Fibroblast of gingiva (primary cell): ENCODE measurements at regions not wholly inside any gene's neighbourhood (a gene's known extent, or its start where the extent isn't known, plus 50 kb on each side); places are given as distances from the start of the nearest gene placed in this dataset.

ENCODE experiments used
- DNase-seq: peaks from one replicate; pipeline ENCODE4 v3.0.0-alpha.2; 2011; ENCODE audit warnings: low read depth

GRCh38 chr10:44854693-44855350 is 56.3 kb upstream of the TMEM72 start:
- no peak for DNase-seq

GRCh38 chr10:44856696-44857095 is 54.4 kb upstream of the TMEM72 start:
- DNase-seq = no peak

DNA sequence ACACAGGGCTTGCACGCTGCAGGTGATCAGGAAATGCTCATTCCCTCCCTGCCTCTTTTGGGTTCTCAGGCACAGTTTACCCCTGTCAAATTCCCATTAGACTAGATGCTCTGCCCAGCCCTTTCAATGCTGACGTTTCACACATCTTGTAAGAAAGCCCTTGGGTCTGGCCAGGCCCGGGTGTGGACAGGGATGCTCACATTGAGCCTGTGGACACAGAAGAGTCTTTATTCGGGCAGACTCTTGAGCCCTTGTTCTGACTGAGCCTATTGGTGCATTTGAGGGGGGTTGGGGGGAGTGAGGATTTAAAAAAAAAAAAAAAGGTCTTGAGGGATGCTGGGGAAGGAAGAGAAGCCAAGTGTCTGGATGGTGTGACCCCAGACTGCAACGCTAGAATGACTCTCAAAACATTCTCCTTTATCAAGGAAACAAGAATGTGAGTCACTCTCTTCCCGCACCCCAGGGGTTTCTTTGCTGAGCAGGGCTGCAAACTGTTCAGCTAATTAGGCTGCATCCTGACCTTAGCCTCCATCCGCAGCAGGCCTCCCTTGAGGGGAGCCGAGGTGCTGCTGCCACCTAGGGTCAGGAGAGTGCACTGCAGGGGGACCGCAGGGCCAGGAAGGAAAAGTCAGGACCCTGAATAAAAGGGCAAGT is 53.6 kb upstream of the TMEM72 start:
- peak; percentile 78 for DNase-seq

- DNase-seq = no peak
These were observed 53.1 kb upstream of the TMEM72 start for GRCh38 chr10:44858017-44858371.

DNA sequence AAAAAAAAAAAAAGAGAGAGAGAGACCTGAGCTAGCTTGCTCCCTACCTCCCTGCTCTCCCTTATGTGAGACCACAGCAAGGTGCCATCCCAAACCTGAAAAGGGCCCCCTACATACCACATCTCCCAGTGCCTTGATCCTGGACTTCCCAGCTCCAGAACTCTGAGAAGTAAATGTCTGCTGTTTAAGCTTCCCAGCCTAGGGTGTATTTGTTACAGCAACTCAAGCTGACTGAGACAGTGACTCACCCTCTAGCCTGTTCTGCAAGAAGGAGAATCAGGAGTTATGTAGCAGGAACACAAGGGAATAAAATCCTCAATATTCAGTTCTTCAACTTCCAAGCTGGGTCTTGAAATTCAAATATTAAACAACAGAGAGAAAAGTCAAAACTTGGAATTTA is 52.1 kb upstream of the TMEM72 start:
- DNase-seq = no peak

DNA sequence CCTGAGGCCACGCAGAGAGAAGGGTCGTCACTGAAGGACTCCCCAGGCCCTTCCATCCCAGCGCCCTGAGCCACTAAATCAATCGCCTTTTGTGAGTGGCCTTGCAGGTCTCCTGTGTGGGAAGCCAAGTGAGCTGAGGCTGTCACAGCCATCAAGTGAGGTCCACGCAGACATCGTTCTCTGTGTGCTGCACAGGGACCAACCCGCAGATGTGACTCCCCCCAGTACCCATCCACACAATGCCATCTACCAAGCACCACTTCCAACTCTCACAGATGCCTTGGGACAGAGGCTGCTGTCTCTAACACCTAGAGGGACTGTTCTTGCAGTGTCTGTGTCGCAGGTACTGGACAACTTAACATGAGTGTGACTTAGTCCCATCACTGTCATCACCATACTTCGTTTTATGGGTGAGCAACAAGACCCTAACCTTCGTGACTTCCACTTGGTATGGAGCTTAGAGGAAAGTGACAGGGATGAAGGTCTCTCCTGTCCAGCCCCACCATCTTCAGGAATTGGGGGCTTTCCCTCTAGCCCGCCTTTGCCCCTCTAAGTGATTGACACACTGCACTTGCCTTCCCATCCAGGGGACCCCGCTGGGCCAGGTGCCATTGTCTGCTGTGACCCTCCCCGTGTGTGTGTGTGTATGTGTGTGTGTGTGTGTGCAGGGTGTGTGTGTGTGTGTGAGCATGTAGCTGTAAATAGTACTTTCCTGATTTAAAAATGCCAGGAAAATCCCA is 51.4 kb upstream of the TMEM72 start:
- DNase-seq = no peak

DNA sequence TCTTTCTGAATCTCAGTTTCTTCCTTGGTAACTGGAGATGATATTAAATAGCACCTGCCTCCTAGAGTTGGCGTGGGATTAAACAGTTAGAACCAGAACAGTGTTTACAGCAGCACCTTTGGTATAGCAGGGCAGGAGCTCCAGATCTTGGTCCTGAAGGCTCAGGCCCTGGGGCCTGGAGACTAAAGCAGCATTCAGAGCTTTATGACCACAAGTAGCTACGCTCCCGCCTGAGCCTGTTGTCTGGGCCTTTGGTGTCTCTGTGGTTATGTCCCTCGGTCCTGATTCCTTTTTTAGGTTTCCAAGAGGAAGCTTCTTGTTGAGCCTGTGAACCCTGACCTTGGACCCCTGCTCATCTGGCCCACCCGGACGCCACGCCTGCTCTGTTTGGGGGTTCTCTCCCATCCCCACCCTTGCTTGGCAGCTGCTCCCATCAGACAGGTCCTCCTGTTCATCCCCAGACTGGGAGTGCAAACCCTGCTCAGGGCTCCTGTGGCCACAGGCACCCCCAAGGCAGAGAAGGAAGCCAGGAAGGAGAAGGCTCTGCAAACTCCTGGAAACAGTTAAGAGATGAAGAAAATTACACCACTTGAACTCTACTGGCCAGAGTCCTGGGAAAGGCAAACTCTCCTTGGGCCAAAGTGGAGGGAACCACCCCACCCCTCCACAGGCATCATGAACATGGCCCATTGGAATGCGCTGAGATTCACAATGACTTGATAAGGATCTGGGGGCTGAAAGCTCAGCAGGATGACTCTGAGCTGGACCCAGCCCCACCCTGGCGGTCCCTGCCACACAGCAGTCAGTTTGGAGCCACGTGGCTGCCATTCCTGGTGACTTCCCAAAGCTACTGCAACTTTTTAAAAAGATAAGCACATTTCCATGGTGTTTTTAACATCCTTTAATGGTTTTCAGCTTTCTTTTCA is 50.1 kb upstream of the TMEM72 start:
- peak; percentile 63 for DNase-seq
